ENCODE measurements at regions not wholly inside any gene's neighbourhood (a gene's known extent, or its start where the extent isn't known, plus 50 kb on each side); places are given as distances from the start of the nearest gene placed in this dataset.
A peak's percentile ranks its signal among the peaks of the same experiment; 100 is the strongest.
"Not testable (repeated sequence)": the region's sequence is repeated elsewhere in the genome, so short reads cannot be mapped to it uniquely, and the experiment has no call there.

DNA sequence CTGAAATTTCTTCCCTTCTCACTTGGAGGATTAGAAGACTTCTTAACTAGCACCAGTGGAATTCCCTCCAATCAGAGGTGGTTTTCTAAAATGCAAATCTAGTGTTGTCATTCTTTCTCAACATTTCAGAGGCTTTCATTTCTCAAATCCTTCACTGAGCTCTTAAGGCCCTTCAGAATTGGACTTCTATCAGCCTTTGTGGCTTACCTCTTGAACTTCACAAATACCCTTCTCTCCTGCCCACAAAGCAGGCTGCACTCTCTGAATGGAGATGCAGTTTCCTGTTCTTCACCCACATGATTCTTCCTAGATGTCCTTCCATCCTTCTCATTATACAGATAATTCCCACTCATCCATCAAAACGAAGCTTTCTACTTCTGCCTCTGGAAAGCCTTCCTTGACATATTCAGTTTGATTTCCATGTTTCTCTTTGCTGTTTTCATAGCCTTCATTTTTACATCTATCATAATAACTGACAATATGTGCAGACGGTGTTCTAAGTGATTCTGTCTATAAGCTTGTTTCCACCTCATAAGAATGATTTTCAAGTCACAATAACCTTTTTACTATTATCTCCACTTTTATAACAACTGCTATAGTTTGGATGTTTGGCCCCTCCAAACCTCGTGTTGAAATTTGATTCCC, 123.1 kb upstream of the GPR12 start:
- no peak for DNase-seq

- DNase-seq = no peak
Measured at GRCh38 chr13:26882731-26883130, 122.1 kb upstream of the GPR12 start.

- DNase-seq = no peak
Measured at GRCh38 chr13:26881154-26881553, 120.6 kb upstream of the GPR12 start.

- DNase-seq = no peak
Measured at GRCh38 chr13:26880735-26881134, 120.1 kb upstream of the GPR12 start.

- peak; percentile 48 to 71 for DNase-seq
Measured at GRCh38 chr13:26878438-26878837, 117.9 kb upstream of the GPR12 start.

DNA sequence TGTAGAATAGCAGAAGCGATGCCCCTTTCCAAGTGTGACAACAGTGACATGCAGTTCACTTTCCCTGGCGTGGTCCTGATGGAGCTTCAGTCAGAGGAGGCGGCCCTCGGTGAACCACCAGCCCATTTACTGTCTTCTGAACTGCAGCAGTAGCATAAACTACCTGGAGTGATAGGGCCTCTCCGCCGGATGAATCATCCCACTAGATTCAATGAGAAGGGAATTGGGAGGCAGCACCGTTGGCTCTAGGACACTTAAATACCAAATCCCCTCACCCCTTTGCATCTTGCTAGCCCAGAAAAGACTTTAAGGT, 112.8 kb upstream of the GPR12 start:
- no peak for DNase-seq

DNA sequence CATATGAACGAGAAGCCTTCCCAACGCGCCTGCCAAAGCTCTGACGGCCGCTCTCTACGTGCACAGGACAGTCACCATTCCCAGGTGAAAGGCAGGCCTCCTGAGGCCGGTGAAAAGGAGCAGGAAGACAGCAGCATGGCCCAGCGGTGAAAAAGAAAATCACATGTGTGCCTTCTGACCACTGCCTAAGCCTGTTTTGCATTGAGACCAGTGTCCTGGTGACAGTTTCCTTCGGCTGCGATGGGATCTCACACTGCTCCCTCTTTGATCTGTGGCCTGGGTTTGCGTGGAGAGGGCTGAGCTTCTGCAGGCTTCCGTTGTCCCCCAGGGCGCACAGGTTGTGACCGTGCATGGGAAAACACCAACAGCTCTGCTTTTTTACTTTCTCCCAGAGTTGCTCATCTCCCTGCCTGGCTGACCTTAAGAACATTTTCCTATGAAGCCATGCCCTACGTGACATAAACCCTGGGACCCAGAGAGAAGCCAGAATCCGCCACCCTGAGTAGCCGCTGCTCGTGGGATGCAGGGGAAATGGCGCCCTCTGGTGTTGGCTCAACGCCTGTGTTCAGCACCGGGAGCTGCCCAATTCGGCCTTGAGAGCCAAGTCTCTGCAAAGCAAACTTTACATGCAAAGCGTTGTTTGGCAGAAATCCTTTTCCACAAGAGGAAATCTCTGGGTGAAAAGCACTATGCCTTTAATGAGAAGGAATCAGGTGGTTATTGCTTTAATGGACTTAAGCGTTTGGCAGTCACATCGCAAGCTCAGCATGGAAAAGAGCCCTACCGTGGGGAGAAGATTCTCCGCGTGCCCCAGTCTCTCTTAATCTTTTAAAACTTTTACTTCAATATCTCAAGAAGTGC, 112.2 kb upstream of the GPR12 start:
- DNase-seq = peak; percentile 66 to 88

DNA sequence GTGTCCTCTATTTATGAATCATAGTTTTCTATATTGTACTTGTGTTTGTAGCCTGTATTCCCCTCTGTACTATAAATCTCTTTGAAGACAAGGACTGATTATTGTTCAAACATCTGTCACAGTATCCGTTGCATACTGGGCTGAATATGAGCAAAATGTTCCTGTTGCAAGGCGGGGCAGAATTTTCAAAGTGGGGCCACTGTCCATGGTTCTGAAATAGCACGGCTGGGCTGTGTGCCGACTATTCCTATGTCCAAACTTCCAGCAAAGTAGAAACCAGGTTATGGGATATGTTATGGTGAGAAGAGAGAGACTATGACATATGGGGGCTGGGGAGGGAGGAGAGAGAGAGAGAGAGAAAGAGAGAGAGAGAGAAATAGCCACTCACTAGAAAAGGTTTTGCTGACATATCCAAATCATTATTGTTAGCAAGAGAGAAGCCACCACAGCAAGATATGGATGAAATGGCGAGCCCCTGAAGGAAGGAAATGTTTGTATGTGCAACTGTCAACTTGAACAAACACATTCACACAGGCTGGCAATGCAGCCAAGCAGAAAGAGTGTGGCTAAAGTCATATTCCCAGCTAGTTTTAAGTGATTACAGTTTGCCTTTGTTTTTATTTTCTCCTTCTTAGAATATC, 107.0 kb upstream of the GPR12 start:
- peak in 1 of 2 experiments; percentile 72 for DNase-seq

- peak; percentile 96 to 98 for DNase-seq
Measured at GRCh38 chr13:26864576-26864975, 104.0 kb upstream of the GPR12 start.

GRCh38 chr13:26861941-26862340, 101.4 kb upstream of the GPR12 start:
- DNase-seq = no peak

- DNase-seq = no peak
Measured at GRCh38 chr13:26855921-26856320, 95.3 kb upstream of the GPR12 start.

DNA sequence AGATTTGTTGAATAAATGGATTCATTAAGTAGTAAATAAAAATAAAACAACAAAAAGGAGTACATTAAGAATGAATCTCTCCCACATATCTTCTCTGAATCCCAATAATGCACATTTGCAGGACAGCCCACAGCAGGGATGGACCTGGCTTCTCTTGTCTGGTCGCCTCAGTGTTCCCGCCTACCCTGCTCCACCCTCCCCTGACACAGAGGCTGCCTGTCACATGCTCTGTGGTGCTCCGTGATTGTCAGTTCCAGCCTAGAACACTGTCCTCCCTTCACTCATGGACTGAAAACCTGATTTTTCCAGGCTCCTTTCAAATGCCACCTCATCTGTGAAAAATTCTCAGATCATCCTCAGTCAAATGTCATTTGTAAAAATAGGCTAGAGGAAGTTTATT, 94.5 kb upstream of the GPR12 start:
- DNase-seq = no peak

DNA sequence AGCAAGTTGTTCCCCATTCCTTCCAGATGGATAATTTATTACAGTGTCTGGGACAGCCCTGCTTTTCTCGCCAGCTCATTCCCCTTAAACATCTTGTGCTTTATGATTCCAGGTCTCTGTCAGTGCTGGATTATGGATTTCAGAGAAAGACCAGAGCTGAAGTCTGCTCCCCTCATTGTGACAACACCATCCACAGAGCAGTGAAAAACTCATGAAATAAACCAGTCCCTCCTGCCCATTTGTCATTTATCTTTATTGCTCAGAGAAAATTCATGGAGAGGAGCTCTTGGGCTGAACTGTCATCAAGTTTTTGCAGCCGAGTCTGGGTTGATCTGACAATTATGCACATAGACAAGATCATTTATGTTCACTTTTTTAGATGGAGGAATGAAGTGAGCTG, 92.7 kb upstream of the GPR12 start:
- peak in 1 of 2 experiments; percentile 37 for DNase-seq

GRCh38 chr13:26847281-26847680, 86.7 kb upstream of the GPR12 start:
- DNase-seq = no peak

GRCh38 chr13:26845063-26845462, 84.5 kb upstream of the GPR12 start:
- not testable (repeated sequence) for DNase-seq

GRCh38 chr13:26839682-26840081, 79.1 kb upstream of the GPR12 start:
- DNase-seq = no peak

DNA sequence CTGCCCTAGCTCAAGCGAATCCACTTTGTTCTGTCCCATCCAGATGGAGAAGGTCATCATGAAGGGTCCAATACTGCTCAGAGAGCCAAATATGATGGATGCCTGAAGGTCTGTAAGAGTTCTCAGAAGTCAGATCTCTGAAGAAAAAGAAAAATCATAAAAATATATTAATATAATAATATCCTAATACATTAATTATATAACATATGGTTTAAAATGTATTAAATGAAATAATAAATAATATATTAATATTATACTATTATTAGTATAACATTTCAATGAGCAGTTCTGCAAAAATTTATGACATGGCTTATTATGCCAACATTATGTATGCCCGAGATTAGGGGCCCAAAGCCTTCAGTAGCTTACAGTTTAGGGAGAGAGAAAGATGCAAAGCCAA, 78.2 kb upstream of the GPR12 start:
- DNase-seq = no peak

DNA sequence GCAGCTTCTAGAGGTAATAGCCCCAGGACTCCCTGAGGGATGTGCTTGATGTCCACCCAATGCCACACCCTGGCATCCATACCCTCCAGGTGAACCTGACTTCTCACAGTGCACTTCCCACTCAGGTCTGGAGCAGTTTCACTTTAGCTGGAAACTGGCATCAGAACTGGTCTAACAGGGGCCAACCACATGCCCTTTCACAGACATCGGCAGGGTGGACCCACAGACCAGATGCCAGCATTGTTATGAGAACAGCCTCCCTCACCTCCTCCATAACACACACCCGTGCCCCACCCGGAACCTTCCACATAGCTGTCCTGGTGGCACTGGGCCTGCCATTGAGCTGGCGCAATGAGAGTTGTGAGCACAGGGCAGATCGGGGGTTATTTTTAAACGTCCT, 77.4 kb upstream of the GPR12 start:
- DNase-seq = no peak

GRCh38 chr13:26837102-26837501, 76.5 kb upstream of the GPR12 start:
- no peak for DNase-seq

- DNase-seq = peak; percentile 29 to 54
Measured at GRCh38 chr13:26836626-26837025, 76.0 kb upstream of the GPR12 start.

GRCh38 chr13:26834646-26835045, 74.1 kb upstream of the GPR12 start:
- no peak for DNase-seq

- DNase-seq = no peak
Measured at GRCh38 chr13:26831336-26831908, 70.8 kb upstream of the GPR12 start.

DNA sequence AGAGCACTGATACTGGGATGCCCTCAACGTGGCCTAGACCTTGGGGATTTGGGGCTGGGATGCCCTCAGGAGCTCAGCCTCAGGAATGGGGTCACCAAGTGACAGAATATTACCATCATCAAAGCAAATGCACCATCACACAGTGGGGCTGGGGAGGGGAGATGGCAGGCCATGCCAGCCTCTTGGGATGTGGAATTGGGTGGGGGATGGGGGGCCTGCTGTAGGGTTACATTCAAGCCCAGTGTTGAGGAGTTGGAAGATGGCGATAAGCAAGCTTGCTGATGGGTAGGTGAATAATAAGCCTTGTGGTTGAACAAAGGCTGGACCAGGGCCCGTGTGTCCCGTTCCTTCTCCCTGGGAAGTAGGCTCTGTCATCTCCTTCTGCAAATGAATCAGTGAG, 69.1 kb upstream of the GPR12 start:
- DNase-seq = no peak

DNA sequence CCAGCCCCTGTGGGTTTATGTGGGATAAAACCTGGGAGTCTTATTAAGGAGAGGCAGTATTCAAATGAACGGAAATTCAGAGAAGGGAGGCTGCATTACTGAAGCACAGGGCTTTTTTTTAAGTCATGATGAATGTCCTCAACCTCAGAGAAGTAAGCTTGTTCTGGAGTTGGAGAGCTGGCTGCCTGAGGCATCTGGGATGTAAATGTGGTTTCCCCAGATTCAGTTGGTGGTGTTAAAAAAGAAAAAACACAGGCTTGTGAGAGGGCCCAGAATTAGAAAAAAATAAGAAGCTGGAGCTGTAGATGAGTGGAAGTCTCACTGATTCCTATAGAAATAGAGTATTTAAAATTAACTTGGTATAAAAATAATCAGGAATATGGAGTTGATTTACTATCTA, 64.0 kb upstream of the GPR12 start:
- DNase-seq = no peak

Measured in NCI-H524 (cell line).